ENCODE measurements at regions not wholly inside any gene's neighbourhood (a gene's known extent, or its start where the extent isn't known, plus 50 kb on each side); places are given as distances from the start of the nearest gene placed in this dataset.

GRCh38 chr19:31959527-31960018 is 385.8 kb upstream of the ZNF507 start:
- no peak for TF ChIP-seq CTCF (IDR thresholded peaks at IDR 0.05)
- TF ChIP-seq POLR2A (IDR thresholded peaks at IDR 0.05; ENCODE audit: low read depth): no peak
- TF ChIP-seq POLR2AphosphoS5 (IDR thresholded peaks at IDR 0.05): no peak

Data from esophagus muscularis mucosa (tissue), 3 donors.